Osteocyte (in vitro differentiated cells): ENCODE measurements at regions not wholly inside any gene's neighbourhood (a gene's known extent, or its start where the extent isn't known, plus 50 kb on each side); places are given as distances from the start of the nearest gene placed in this dataset.

Source experiments
- DNase-seq: peaks from one replicate; pipeline ENCODE4 v3.0.0; 2021; ENCODE audit warnings: mixed read lengths; ENCODE audit not compliant: unreplicated experiment; ENCODE audit errors: extremely low spot score
- H3K27ac Mint-ChIP-seq: one replicate; pipeline ENCODE4 v1.8.0; 2021; ENCODE audit warnings: mild to moderate bottlenecking, mixed read lengths; ENCODE audit not compliant: unreplicated experiment
- H3K27me3 Mint-ChIP-seq: one replicate; pipeline ENCODE4 v1.8.0; 2021; ENCODE audit warnings: mixed read lengths; ENCODE audit not compliant: unreplicated experiment
- H3K36me3 Mint-ChIP-seq: one replicate; pipeline ENCODE4 v1.8.0; 2021; ENCODE audit warnings: mixed read lengths; ENCODE audit not compliant: unreplicated experiment
- H3K4me1 Mint-ChIP-seq: one replicate; pipeline ENCODE4 v1.8.0; 2021; ENCODE audit warnings: mixed read lengths; ENCODE audit not compliant: unreplicated experiment
- H3K4me3 Mint-ChIP-seq: one replicate; pipeline ENCODE4 v1.8.0; 2021; ENCODE audit warnings: mild to moderate bottlenecking, moderate library complexity, mixed read lengths; ENCODE audit not compliant: unreplicated experiment
- H3K9me3 Mint-ChIP-seq: one replicate; pipeline ENCODE4 v1.8.0; 2021; ENCODE audit warnings: mixed read lengths; ENCODE audit not compliant: unreplicated experiment
- TF ChIP-seq, protein P1 (sequence below): fragments of 200-600 bp; sonication (generic); IDR thresholded peaks from 2 replicates; pipeline ENCODE4 v1.5.0; 2021; ENCODE audit warnings: antibody characterized with exemption, mild to moderate bottlenecking, moderate library complexity

- H3K27me3 Mint-ChIP-seq: no peaks in the 10 kb centered on the region
- H3K9me3 Mint-ChIP-seq: no peaks in the 10 kb centered on the region
- DNase-seq: no peak
- no peak overlapping the region for H3K27ac Mint-ChIP-seq
- TF ChIP-seq, protein P1, sequence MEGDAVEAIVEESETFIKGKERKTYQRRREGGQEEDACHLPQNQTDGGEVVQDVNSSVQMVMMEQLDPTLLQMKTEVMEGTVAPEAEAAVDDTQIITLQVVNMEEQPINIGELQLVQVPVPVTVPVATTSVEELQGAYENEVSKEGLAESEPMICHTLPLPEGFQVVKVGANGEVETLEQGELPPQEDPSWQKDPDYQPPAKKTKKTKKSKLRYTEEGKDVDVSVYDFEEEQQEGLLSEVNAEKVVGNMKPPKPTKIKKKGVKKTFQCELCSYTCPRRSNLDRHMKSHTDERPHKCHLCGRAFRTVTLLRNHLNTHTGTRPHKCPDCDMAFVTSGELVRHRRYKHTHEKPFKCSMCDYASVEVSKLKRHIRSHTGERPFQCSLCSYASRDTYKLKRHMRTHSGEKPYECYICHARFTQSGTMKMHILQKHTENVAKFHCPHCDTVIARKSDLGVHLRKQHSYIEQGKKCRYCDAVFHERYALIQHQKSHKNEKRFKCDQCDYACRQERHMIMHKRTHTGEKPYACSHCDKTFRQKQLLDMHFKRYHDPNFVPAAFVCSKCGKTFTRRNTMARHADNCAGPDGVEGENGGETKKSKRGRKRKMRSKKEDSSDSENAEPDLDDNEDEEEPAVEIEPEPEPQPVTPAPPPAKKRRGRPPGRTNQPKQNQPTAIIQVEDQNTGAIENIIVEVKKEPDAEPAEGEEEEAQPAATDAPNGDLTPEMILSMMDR: no peak
- no peaks in the 10 kb centered on the region for H3K4me1 Mint-ChIP-seq
- no peak overlapping the region for H3K4me3 Mint-ChIP-seq
- H3K36me3 Mint-ChIP-seq: no peaks in the 10 kb centered on the region
Observed at GRCh38 chr1:165052431-165052830, 304.1 kb downstream of the LMX1A start.

DNA sequence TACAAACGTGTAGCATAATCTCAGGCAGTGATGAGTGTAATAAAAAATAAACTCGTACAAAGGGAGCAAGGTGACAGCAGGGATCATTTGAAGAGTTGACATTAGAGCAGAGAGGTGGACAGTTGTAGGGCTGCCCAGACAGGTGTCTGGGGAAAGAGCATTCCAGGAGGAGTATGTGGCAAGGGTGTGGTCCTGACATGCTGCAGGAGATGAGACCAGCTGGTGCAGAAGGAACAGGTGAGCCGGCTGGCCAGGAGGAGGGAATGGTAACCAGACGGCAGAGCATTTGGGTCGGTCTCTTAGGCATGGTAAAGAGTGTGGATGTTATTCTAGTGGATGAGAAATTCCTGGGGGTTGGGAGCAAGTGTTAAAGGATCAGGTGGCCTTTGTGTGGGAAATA lies 306.3 kb downstream of the LMX1A start:
- Mint-ChIP-seq H3K27me3 (no peaks in the 10 kb centered on the region), H3K9me3 (no peaks in the 10 kb centered on the region), H3K4me3 (no peak overlapping the region), H3K27ac (no peak overlapping the region), H3K4me1 (no peaks in the 10 kb centered on the region), H3K36me3 (no peaks in the 10 kb centered on the region)
- TF ChIP-seq, protein P1: no peak
- no peak for DNase-seq

DNA sequence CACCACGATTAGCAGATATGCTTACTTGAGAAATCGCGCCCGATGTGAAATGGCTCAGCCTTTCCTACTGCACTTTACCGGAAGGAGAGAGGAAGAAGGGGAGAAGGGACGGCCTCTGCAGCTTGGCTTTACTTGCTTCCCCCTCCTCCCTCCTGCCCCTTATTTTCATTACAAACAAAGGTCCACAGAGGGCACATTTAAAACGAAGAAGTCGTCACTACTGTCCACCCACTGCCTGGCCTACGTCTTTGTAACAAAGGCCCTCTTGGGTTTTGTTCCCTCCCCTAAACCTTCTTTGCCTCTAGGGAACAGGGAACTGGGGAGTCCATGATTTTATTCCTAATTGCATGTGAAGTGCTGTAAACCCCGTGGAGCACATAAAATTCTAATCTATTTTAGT lies 308.5 kb downstream of the LMX1A start:
- Mint-ChIP-seq H3K9me3 (no peaks in the 10 kb centered on the region), H3K27me3 (no peaks in the 10 kb centered on the region), H3K4me1 (no peaks in the 10 kb centered on the region), H3K4me3 (no peak overlapping the region), H3K27ac (no peak overlapping the region), H3K36me3 (no peaks in the 10 kb centered on the region)
- TF ChIP-seq, protein P1: no peak
- no peak for DNase-seq

DNA sequence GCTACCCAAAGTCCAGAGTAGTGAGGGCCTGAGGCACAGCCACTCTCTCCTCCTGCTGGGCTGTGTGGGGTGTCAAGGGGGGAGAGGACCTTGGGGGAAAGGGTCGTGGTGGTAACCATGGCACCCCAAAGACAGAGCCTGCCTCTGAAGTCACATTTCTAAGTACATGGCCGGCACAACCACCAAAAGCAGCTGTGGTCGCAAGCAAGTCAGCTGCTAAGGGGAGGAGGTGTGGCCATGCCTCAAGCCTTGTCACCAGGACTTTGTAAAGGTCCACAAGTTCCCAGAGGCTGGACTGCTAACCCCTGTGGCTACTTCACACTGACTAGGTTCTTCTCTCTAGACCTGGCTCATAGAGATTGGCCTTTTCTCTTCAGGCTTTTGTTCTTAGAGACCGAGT lies 310.6 kb downstream of the LMX1A start:
- Mint-ChIP-seq H3K36me3 (no peaks in the 10 kb centered on the region), H3K27ac (no peak overlapping the region), H3K4me3 (no peak overlapping the region), H3K9me3 (no peaks in the 10 kb centered on the region), H3K4me1 (no peaks in the 10 kb centered on the region), H3K27me3 (no peaks in the 10 kb centered on the region)
- DNase-seq: no peak
- TF ChIP-seq, protein P1: no peak

DNA sequence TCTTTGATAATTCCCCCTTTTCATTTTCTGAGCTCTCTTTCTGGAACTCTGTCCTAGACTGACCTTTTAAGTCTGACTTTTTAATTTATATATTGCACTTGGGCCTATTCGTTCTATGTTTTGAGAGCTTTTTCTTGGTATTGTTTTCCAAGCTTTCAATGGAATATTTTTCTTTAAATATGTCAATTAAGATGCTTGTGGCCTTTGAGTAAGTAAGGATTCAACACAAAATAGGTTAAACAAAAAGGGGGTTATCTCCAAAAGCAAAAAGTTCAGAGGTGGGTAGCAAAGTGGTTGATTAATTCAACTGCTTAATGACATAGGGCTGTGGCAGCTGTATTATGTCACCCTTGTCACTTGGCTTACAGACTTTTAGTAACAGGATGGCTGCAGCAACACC lies 315.9 kb downstream of the LMX1A start:
- DNase-seq: no peak
- TF ChIP-seq, protein P1: no peak
- no peak overlapping the region for H3K4me3 Mint-ChIP-seq
- H3K36me3 Mint-ChIP-seq: no peaks in the 10 kb centered on the region
- H3K27ac Mint-ChIP-seq: no peak overlapping the region
- H3K9me3 Mint-ChIP-seq: no peaks in the 10 kb centered on the region
- H3K4me1 Mint-ChIP-seq: no peaks in the 10 kb centered on the region
- no peaks in the 10 kb centered on the region for H3K27me3 Mint-ChIP-seq
